H1 (cell line): ENCODE measurements at regions not wholly inside any gene's neighbourhood (a gene's known extent, or its start where the extent isn't known, plus 50 kb on each side); places are given as distances from the start of the nearest gene placed in this dataset.

Experiments
- CTCF ChIA-PET: fragments of 300-600 bp; sonication (Branson Sonifier 250); formaldehyde crosslinking; loops from one replicate; lab custom pipeline; 2021; ENCODE audit not compliant: partially characterized antibody; lab: Charles Lee
- POLR2A ChIA-PET: fragments of 300-600 bp; sonication (Branson Sonifier 250); formaldehyde crosslinking; loops from one replicate; lab custom pipeline; 2021; ENCODE audit warnings: inconsistent platforms; ENCODE audit not compliant: partially characterized antibody; lab: Charles Lee
- DNase-seq, 2 experiments: peaks; one replicate each; pipeline versions ENCODE4 v3.0.0 to v3.0.0-alpha.2; 2010 to 2022; ENCODE audit warnings: low spot score in 2 of 2, low read depth in 1 of 2, mixed read lengths in 1 of 2
- FAIRE-seq: peaks from 2 replicates; lab custom pipeline; 2011; peaks lifted over from hg19 to GRCh38; lab: Jason Lieb, UNC
- H2AFZ ChIP-seq: 2 replicates; pipeline ENCODE4 v1.8.1; 2012; ENCODE audit warnings: low read length, inconsistent platforms
- H2AK5ac ChIP-seq: 2 replicates; pipeline ENCODE4 v1.6.1; 2013; ENCODE audit warnings: low read depth, low read length
- H2BK120ac ChIP-seq: replicated peaks from 2 replicates; pipeline ENCODE3; 2013; ENCODE audit warnings: low read depth, low read length, inconsistent platforms
- H2BK12ac ChIP-seq: 2 replicates; pipeline ENCODE4 v1.6.1; 2013; ENCODE audit warnings: low read depth, low read length
- H2BK15ac ChIP-seq: 2 replicates; pipeline ENCODE4 v1.6.1; 2013; ENCODE audit warnings: low read length
- H2BK20ac ChIP-seq: 2 replicates; pipeline ENCODE4 v1.6.1; 2013; ENCODE audit warnings: low read length
- H2BK5ac ChIP-seq: 2 replicates; pipeline ENCODE4 v1.6.1; 2013; ENCODE audit warnings: low read depth, low read length
- H3K14ac ChIP-seq: 2 replicates; pipeline ENCODE4 v1.6.1; 2013; ENCODE audit warnings: inconsistent platforms; ENCODE audit not compliant: insufficient read length
- H3K18ac ChIP-seq: 2 replicates; pipeline ENCODE4 v1.6.1; 2013; ENCODE audit warnings: low read length; ENCODE audit errors: extremely low read depth
- H3K23ac ChIP-seq: 2 replicates; pipeline ENCODE4 v1.6.1; 2013; ENCODE audit warnings: inconsistent platforms; ENCODE audit not compliant: insufficient read length
- H3K23me2 ChIP-seq: 2 replicates; pipeline ENCODE4 v1.6.1; 2013; ENCODE audit warnings: low read depth, low read length
- H3K27ac ChIP-seq: 2 replicates; pipeline ENCODE4 v1.6.1; 2011; ENCODE audit warnings: low read depth, low read length, inconsistent platforms
- H3K27me3 ChIP-seq, 4 experiments: replicated peaks in 1 of 4; 1 replicate in 1 of 4; 2 replicates in 3 of 4; pipeline versions ENCODE4 v1.6.1 to v1.8.1; 2011 to 2013; ENCODE audit warnings: low read length in 3 of 4, mild to moderate bottlenecking in 3 of 4, inconsistent platforms in 2 of 4, mixed read lengths in 2 of 4, moderate library complexity in 1 of 4; ENCODE audit not compliant: control insufficient read depth in 3 of 4, insufficient read depth in 3 of 4; ENCODE audit errors: extremely low read depth in 1 of 4
- H3K36me3 ChIP-seq, 4 experiments: 2 replicates each; pipeline versions ENCODE4 v1.6.1 to v1.8.1; 2011 to 2013; ENCODE audit warnings: mild to moderate bottlenecking in 4 of 4, low read length in 3 of 4, moderate library complexity in 2 of 4, control low read depth in 1 of 4, inconsistent platforms in 1 of 4; ENCODE audit not compliant: insufficient read depth in 4 of 4, control insufficient read depth in 2 of 4
- H3K4ac ChIP-seq: replicated peaks from 2 replicates; pipeline ENCODE3; 2013; ENCODE audit warnings: low read length, low read depth, mixed read lengths, inconsistent platforms; ENCODE audit not compliant: insufficient read length
- H3K4me1 ChIP-seq, 4 experiments: replicated peaks in 1 of 4; 1 replicate in 1 of 4; 2 replicates in 3 of 4; pipeline versions ENCODE4 v1.6.1 to v1.8.1; 2011 to 2013; ENCODE audit warnings: low read length in 3 of 4, inconsistent platforms in 2 of 4, mixed read lengths in 1 of 4; ENCODE audit not compliant: insufficient read depth in 4 of 4, control insufficient read depth in 3 of 4
- H3K4me2 ChIP-seq, 2 experiments: 2 replicates each; pipeline versions ENCODE4 v1.6.1 to v1.8.1; 2011 to 2013; ENCODE audit warnings: low read depth in 2 of 2, low read length in 2 of 2, control low read depth in 1 of 2, inconsistent platforms in 1 of 2, mild to moderate bottlenecking in 1 of 2; ENCODE audit not compliant: insufficient read depth in 1 of 2
- H3K4me3 ChIP-seq, 4 experiments: fragments of 200-600, 300-600 bp in 1 of 4; sonication (generic), shearing (Covaris generic), sonication (Bioruptor Twin) in 1 of 4; 2 replicates each; pipeline versions ENCODE4 v1.5.1 to v1.8.1; 2011 to 2016; ENCODE audit warnings: low read length in 4 of 4, low read depth in 3 of 4, control low read depth in 2 of 4, inconsistent platforms in 2 of 4, mild to moderate bottlenecking in 2 of 4, mixed read lengths in 1 of 4, moderate library complexity in 1 of 4; ENCODE audit not compliant: insufficient read depth in 2 of 4; ENCODE audit errors: extremely low read depth in 1 of 4
- H3K56ac ChIP-seq: replicated peaks from 2 replicates; pipeline ENCODE3; 2013; ENCODE audit warnings: low read depth, mild to moderate bottlenecking, mixed read lengths, low read length, inconsistent platforms; ENCODE audit not compliant: insufficient read length
- H3K79me1 ChIP-seq: 2 replicates; pipeline ENCODE4 v1.6.1; 2013; ENCODE audit warnings: low read depth, low read length, control low read depth
- H3K79me2 ChIP-seq, 2 experiments: 2 replicates each; pipeline versions ENCODE4 v1.6.1 to v1.8.1; 2012 to 2013; ENCODE audit warnings: low read length in 2 of 2, mild to moderate bottlenecking in 2 of 2, inconsistent platforms in 1 of 2; ENCODE audit not compliant: insufficient read depth in 2 of 2, control insufficient read depth in 1 of 2
- H3K9ac ChIP-seq, 4 experiments: replicated peaks in 1 of 4; 1 replicate in 1 of 4; 2 replicates in 3 of 4; pipeline versions ENCODE4 v1.6.1 to v1.8.1; 2011 to 2013; ENCODE audit warnings: low read depth in 3 of 4, low read length in 3 of 4, control low read depth in 2 of 4, mild to moderate bottlenecking in 2 of 4, moderate library complexity in 2 of 4, inconsistent platforms in 1 of 4; ENCODE audit errors: extremely low read depth in 1 of 4
- H3K9me3 ChIP-seq, 2 experiments: 2 replicates each; pipeline versions ENCODE4 v1.6.1 to v1.8.1; 2012 to 2013; ENCODE audit warnings: mild to moderate bottlenecking in 2 of 2, moderate library complexity in 2 of 2, control low read depth in 1 of 2, inconsistent platforms in 1 of 2, low read depth in 1 of 2, low read length in 1 of 2, mixed read lengths in 1 of 2; ENCODE audit not compliant: insufficient read depth in 2 of 2
- H4K20me1 ChIP-seq, 2 experiments: replicated peaks in 1 of 2; 2 replicates each; pipeline versions ENCODE3 to v1.8.1; 2011 to 2013; ENCODE audit warnings: inconsistent platforms in 2 of 2, low read length in 2 of 2, mild to moderate bottlenecking in 1 of 2; ENCODE audit not compliant: insufficient read depth in 2 of 2, control insufficient read depth in 1 of 2
- H4K5ac ChIP-seq: 2 replicates; pipeline ENCODE4 v1.6.1; 2013; ENCODE audit warnings: low read length, low read depth, mixed read lengths, inconsistent platforms; ENCODE audit not compliant: insufficient read length
- H4K8ac ChIP-seq: 2 replicates; pipeline ENCODE4 v1.8.0; 2013; ENCODE audit warnings: mild to moderate bottlenecking, moderate library complexity, low read length, inconsistent platforms; ENCODE audit not compliant: insufficient read depth; ENCODE audit errors: extremely low read depth
- H4K91ac ChIP-seq: replicated peaks from 2 replicates; pipeline ENCODE3; 2013; ENCODE audit warnings: low read length, mixed read lengths, inconsistent platforms; ENCODE audit not compliant: insufficient read length
- BRCA1 ChIP-seq: IDR thresholded peaks from 2 replicates; pipeline ENCODE4 v1.6.1; 2012; ENCODE audit warnings: low read depth, low read length, improper control_type of control experiment
- CBX5 ChIP-seq: fragments of 300-800, 300-1000 bp; sonication (generic); IDR thresholded peaks from 2 replicates; pipeline ENCODE4 v1.7.1; 2016; ENCODE audit warnings: antibody characterized with exemption, low read length, low read depth
- HDAC6 ChIP-seq: IDR thresholded peaks from one replicate; pipeline ENCODE4 v1.7.1; 2012; ENCODE audit warnings: low read depth, mild to moderate bottlenecking, inconsistent platforms, low read length, moderate library complexity
- NANOG ChIP-seq: IDR thresholded peaks from 2 replicates; pipeline ENCODE4 v1.6.1; 2011; ENCODE audit warnings: low read length, low read depth, mild to moderate bottlenecking, inconsistent platforms; ENCODE audit not compliant: insufficient read depth, poor library complexity, severe bottlenecking
- PHF8 ChIP-seq: fragments of 200-600 bp; sonication (generic); conservative IDR thresholded peaks from 2 replicates; pipeline ENCODE4 v1.7.1; 2012; ENCODE audit warnings: low read depth, mild to moderate bottlenecking, inconsistent platforms, low read length, moderate library complexity
- SIRT6 ChIP-seq: IDR thresholded peaks from one replicate; pipeline ENCODE4 v1.7.1; 2012; ENCODE audit warnings: low read length, inconsistent platforms
- WGBS, 2 experiments: shearing (Covaris generic) in 1 of 2; methylation state at CpG; one replicate each; pipeline versions ENCODE4 v1.1.6 to v1.1.7; 2013 to 2015; ENCODE audit warnings: low lambda C conversion rate in 2 of 2, mixed read lengths in 2 of 2, inconsistent platforms in 1 of 2, low coverage in 1 of 2, missing lambda C conversion rate in 1 of 2; ENCODE audit not compliant: insufficient replicate concordance in 2 of 2, insufficient coverage in 1 of 2, insufficient read length in 1 of 2; ENCODE audit errors: extremely low coverage in 1 of 2, missing lambda C conversion rate in 1 of 2; 5-methylcytosine and 5-hydroxymethylcytosine counted together

GRCh38 chr15:98383571-98383970 is 264.8 kb upstream of the IGF1R start:
- H2BK5ac ChIP-seq: no peak overlapping the region
- ChIA-PET POLR2A (no interaction called here), CTCF (interaction anchor here (2.4 kb wide), 1 partner anchor 11 kb away, joined by 21 read pairs; no protein-coding TSS in a partner anchor)
- DNase-seq (no peak), FAIRE-seq (no peak)
- no peak overlapping the region for H4K8ac ChIP-seq
- H4K20me1 ChIP-seq: no peaks in the 10 kb centered on the region
- H4K5ac ChIP-seq: no peak overlapping the region
- H3K14ac ChIP-seq: no peak overlapping the region
- H3K27ac ChIP-seq: no peak overlapping the region
- H3K79me2 ChIP-seq: no peaks in the 10 kb centered on the region
- no peak overlapping the region for H3K56ac ChIP-seq
- H2BK12ac ChIP-seq: no peak overlapping the region
- no peak overlapping the region for H2AFZ ChIP-seq
- no peak overlapping the region for H2AK5ac ChIP-seq
- H3K4me2 ChIP-seq: no peak overlapping the region
- H3K9me3 ChIP-seq: no peaks in the 10 kb centered on the region
- H2BK120ac ChIP-seq: no peak overlapping the region
- no peaks in the 10 kb centered on the region for H3K79me1 ChIP-seq
- H3K27me3 ChIP-seq: no peaks in the 10 kb centered on the region; a peak in 1 of 7 replicates
- no peak overlapping the region for H3K23ac ChIP-seq
- no peak overlapping the region for H2BK20ac ChIP-seq
- no peaks in the 10 kb centered on the region for H3K36me3 ChIP-seq
- H4K91ac ChIP-seq: no peak overlapping the region
- H2BK15ac ChIP-seq: no peak overlapping the region
- H3K9ac ChIP-seq: no peak overlapping the region
- H3K4me3 ChIP-seq: no peak overlapping the region
- no peaks in the 10 kb centered on the region for H3K23me2 ChIP-seq
- no peak overlapping the region for H3K4ac ChIP-seq
- peaks cover 0 to 5% (median 2%) of the 10 kb centered on the region in 4 experiments; a peak in 2 of 7 replicates for H3K4me1 ChIP-seq
- H3K18ac ChIP-seq: no peak overlapping the region
- TF ChIP-seq SIRT6: no peak
- TF ChIP-seq BRCA1: no peak
- TF ChIP-seq HDAC6: no peak
- TF ChIP-seq PHF8: no peak
- no peak for TF ChIP-seq NANOG
- no peak for TF ChIP-seq CBX5
- WGBS, 2 experiments: 75% methylated on average over 2 of the region's 2 CpGs; no CpG with 5 or more reads in 1 of the 2 experiments
